Stimulated activated CD8-positive, alpha-beta memory T cell treated with anti-CD3 and anti-CD28 coated beads, Interleukin-12 subunit alpha, Interleukin-12 subunit beta, amount 100 ng/mL, for 4 hours (primary cell): ENCODE measurements at regions not wholly inside any gene's neighbourhood (a gene's known extent, or its start where the extent isn't known, plus 50 kb on each side); places are given as distances from the start of the nearest gene placed in this dataset.

Experiments
- DNase-seq: peaks from one replicate; pipeline ENCODE4 v3.0.0-alpha.2; 2020; ENCODE audit warnings: low read depth

DNA sequence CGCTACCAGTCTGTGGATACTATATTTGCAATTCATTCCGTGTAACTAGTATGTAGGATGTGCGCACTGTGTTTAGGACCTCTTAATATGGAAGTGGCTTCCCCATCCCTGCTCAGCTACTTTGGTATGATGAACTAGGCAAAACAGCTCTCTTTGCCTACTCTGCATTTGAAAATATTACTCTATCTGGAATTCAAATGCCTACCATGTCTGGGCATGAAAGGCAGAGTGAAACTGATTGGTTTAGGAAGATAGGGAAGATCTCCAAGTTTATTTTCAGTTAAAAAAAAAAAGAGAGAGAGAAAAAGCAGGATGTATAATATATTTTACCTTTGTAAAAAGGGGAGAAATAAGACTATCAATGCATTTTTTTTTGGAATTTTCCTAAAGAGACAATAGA is 74.1 kb upstream of the ELL2 start:
- no peak for DNase-seq

DNA sequence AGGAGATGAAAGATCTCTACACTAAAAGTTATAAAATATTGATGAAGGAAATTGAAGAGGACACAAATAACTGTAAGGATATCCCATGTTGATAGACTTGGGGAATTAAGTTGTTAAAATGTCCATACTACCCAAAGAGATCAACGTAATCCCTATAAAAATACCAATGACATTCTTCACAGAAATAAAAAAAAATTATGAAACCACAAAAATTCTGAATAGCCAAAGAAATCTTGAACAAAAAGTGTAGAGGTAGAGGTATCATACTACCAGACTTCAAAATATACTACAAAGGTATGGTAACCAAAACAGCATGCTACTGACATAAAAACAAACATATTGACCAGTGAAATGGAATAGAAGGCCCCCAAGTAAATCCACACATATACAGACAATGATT is 71.5 kb upstream of the ELL2 start:
- DNase-seq, result no peak

DNA sequence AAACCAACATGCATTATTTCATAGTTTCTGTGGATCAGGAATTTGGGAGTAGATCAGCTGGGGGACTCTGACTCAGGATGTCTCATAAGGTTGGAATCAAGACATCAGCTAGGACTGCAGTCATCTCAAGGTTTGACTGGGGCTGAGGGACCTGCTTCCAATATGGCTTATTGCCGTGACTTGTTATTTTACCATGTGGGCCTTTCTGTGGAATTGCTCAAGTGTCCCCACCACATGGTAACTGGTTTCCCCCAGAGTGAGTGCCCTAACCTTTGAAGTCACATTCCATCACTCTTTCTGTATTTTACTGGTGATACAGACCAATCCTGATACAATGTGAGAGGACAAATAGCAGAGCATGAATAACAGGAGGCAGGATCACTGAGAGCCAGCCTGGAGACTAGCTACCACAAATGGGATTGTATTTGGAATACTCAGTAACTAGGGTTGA is 70.2 kb upstream of the ELL2 start:
- no peak for DNase-seq

DNA sequence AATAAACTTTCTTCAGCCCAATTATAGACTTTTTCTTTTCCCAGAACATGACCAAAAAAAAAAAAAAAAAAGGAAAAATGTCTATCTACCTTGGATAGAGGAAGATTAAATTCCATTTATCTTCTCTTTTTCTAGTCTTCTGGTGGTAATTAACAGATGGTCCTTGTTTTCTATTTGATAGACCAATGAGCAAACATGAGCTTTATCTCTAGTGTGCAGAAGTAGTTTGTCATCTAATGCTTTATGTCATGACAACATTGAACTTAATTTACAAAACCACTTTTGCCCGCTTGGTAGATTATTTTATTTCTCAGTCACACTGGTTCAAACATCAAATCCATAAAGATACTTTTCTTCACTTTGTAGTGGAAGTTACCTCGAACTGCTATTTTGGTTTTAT is 69.5 kb upstream of the ELL2 start:
- no peak for DNase-seq

DNA sequence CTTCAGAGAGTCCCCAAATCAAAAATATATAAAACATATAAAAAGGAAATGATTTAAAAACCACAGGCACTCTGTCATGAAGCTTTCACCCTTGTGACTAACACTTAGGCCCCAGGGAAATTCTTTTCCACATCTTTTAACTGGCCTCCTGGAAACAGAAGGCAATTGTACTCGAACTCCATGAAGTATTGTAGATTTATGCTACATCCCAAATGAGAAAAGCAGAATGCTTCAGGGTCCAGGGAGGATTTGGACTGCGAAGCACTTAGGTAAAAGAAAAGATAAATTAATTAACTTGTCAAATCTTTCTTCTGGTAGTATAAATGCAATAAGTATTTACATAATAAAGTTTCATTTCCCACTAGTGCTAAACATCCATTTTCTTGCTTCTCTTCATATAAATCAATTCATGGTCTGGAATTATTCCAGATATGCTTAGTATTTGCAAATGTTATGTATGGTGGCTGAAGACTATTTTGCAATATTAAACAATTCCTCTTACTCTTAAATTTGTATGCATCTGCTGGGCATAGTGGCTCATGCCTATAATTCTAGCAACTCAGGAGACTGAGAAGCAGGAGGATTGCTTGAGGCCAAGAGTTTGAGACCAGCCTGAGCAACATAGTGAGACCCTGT is 64.9 kb upstream of the ELL2 start:
- DNase-seq, result no peak

DNA sequence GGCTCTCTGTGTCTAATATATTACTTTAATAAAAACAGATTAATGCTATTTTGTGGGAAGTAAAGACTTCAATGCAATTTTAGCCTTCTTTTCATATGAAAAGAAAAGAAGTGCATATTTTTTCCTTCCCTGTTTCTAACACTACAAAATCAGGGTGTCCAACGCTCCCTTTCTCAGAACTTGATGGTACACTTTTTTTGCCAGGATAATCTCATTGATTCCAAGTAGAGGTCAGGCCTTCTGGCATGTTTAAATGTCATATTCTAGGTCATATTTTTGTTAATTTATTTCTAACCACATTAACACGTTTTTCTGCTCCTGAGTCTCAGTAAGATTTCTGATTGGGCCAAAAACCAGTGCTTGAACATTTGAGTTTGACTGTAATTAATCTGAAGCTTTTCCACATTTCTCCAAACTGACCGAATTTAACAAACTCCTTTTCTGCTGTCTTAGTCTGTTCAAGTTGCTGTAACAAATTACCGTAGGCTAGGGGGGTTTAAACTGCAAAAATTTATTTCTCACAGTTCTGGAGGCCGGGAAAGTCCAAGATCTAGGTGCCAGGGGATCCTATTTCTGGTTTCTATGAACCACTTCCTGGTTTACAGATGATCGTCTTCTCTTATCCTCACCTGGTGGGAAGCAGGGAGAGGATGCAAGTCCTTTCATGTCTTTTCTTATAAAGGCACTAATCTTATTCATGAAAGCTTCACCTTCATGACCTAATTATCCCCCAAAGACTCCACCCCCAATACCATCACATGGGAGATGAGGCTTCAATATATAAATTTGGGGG is 63.2 kb upstream of the ELL2 start:
- no peak for DNase-seq

DNA sequence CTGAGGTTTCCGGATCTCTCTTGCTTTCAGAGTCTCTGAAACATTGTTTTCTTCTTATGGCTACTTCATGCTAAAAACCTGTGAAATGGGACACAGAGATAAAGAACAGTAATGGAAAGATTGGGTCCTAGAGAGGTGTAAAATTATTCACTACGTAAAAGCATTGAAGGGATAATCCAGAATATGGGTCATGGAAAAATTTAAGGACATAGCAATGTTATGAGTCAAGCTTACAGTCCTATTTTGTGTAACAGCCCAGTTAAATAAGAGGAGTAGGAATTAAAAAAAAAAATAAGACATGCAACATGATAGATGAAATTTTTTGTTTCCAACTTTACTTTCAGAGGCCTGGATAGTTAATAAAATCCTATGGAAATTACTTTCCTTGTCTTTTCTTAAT is 61.9 kb upstream of the ELL2 start:
- no peak for DNase-seq

DNA sequence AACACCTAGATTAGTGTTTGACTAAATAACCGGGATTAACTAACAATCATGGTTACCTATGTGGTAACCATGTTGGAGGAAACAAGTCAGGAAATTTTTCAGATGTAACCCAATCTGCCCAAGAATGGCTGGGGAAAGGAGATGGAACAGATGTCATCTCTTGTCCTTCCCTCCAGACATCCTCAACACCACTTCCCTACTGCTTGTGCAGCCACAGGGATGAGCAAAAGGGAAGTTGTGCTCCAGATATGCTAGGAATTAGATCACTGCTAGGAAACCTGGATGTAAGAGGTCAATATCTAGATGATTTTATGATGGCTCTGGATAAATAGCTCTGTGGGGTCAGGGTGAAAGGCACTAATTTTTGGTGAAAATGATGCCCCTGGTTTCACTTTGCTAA is 61.3 kb upstream of the ELL2 start:
- no peak for DNase-seq

DNA sequence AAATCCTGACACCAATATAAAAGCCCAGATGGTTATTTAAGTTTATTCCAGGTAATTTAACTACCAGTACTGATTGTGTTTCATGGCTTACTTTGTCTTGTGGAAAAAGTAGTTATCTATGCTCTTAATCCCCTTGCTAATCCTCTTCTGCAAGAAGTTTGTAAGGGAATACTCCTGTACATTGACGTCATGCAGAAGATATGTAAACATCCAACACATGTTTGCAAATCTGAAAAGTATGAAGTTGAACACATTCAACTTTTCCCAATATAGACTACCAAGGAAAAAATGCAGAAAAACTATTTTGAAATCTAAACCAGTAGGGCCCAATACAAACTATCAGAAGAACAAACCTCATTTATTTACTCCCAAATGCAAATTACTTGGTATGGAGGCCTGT is 56.3 kb upstream of the ELL2 start:
- no peak for DNase-seq

DNA sequence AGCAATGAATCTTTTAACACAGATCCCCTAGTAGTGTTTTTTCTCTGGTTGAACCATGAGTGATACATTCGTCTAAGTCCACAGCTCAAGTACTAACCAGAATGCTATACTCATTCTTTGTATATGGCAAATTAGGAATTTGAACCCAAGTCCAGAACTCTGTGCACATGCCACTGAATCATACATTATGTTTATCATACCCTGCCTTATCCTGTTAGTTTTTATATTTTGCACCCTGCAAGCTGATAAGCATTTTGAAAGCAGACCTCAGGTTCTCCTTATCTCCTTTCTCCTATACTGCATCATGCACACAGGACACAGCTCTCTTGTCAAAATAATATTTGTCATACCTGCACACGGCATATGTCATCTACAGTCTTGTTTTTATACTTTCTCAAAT is 54.6 kb upstream of the ELL2 start:
- no peak for DNase-seq

DNA sequence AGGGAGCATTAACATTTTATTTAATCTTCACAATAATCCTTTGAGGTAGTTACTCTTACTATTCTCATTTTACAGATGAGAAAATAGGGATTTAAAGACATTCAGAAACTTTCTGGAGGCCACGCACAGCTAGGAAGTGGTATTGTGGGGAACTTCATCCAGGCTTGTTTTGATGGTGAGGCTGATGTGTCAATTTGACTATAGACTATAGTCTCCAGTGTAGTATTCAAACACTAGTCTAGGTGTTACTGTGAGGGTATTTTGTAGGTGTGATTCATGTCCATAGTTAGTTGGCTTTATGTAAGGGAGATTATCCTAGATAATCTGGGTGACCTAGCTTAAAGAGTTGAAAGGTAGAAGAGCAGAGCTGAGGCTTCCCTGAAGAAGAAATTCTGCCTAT is 54.1 kb upstream of the ELL2 start:
- DNase-seq, result no peak

DNA sequence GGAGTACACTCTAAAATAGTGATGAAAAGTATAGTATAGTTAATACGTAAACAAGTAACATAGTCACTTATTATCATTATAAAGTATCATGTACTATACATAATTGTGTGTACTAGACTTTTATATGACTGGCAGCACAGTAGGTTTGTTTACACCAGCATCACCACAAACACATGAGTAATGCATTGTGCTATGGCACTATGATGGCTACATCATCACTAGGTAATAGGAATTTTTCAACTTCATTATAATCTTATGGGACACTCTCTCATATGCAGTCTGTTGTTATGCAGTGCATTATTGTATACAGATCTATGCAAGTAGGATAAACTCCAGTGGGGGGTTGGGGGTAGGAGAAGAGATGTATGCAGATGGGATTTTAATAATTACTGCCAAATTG is 52.7 kb upstream of the ELL2 start:
- DNase-seq, result no peak

DNA sequence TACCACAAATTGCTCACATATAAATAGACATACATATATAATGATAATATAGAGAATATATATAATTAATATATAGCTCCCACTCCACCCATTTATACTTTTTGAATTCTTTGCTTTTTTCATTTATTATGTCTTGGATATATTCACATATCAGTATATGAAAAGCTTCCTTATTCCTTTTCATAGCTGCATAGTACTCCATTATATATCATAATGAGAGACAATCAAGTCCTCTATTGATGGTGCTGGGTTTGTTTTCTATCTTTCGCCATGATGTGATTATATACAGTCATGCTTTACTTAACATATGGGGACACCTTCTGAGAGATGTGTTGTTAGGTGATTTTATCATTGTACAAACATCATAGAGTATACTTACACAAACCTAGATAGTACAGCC is 51.6 kb upstream of the ELL2 start:
- no peak for DNase-seq

DNA sequence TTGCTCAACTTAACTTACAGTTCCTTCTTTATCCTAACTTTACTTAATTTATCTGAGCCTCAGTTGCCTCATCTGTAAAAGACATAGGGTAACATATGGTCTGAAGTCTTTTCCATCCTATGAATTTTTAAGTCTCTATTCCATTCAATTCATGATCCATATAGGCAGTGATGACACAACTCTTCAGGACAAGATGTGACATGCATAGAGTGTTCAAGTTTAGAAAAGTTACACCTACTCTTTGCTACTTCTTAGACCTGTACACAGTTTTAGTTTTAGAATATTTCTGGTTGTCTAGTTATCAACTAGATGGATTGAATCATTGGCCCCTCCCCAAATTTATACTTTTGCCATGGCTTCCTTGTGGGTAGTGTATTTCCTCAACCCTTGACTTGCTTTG is 50.7 kb upstream of the ELL2 start:
- DNase-seq, result no peak
